NCI-H2107 treated with DMSO at 0.1 percent for 48 hours (cell line): ENCODE measurements at regions not wholly inside any gene's neighbourhood (a gene's known extent, or its start where the extent isn't known, plus 50 kb on each side); places are given as distances from the start of the nearest gene placed in this dataset.
A peak's percentile ranks its signal among the peaks of the same experiment; 100 is the strongest.

ENCODE experiments used
- DNase-seq: peaks from one replicate; lab custom pipeline; 2025; ENCODE audit not compliant: unreplicated experiment; lab: John Stamatoyannopoulos, UW

DNA sequence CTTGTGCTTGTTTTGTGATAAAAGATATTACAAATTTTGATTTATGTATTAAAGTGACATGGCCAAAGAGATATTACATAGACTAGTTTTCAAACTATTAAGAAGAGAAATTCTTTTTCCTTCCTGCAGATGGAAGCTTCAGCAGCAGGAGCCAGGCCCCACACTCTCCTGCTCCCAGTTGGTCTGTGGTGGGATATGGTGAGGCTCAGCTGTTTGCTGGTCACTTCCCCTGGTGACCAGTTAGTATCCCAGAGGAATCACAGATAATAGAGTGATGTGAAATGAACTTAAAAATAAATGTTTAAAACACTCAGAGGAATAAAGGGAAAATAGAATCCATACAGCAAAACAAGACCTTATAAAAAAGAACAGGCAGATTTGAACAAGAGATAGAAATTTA lies 154.7 kb downstream of the KTN1 start:
- no peak for DNase-seq

DNA sequence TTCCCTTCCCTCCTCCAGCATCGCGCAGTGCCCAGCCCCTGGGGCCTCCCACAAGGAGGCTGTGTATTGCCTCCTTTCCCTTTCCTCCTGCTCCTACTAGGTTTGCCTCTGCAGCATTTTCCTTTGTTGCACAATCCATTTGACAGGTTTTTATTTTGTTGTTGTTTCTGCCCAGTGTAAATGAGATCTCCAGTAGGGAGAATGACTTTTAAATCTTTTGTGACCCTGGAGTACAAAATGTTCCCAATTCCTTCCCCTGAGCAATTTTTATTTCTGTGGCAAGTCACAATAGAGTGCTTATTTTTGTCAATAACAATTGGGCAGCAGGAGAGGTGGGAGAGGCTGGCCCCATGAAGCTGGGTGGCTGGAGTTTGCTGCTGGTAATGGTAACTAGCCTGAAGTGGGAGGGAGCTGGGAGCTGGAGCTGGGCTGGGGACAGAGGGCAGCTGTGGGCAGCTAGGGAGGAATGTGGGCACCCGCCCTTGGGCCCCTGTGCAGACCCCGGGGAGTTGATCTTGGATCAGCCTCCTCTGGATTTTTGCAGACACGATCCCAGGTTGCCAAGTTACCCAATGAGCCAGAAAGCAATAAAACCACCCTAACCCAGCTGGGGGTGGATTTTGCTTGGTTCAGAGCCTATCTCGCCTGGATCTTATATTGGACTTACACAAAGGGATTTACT lies 160.1 kb downstream of the KTN1 start:
- no peak for DNase-seq

DNA sequence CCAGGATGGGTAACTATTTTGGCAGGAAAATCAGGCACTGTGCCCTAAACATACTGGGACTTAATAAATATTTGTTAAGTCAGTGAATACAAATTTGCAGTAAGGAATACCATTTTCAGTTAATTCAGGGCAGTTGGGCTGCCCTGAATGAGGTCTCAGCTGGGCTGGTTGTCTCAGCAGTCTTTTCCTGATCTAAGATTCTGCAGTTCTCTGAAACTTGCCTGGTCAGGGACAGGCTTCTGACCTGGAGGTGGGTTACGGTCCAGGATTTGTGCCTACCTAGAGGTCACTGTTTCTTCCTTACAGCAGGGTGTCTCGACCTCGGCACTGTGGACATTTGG lies 160.6 kb downstream of the KTN1 start:
- DNase-seq, result no peak

DNA sequence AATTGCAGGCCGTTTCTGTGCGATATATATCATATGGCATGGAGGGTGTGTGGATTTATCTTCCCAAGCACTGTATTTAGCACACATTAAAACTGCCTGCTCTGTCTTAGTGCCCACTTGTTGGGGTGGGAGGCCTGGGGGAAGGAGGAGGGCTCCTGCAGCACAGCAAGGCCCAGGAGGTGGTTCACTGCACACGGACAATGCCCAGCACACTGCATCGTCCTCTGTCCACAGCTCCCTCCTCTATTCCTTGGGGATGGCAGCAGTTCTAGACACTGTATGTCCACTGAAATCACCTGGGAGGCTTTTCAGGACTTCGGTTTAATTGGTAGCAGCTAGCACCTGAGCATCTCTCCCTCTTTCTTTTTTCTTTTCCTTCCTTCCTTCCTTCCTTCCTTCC lies 161.2 kb downstream of the KTN1 start:
- DNase-seq, result no peak

DNA sequence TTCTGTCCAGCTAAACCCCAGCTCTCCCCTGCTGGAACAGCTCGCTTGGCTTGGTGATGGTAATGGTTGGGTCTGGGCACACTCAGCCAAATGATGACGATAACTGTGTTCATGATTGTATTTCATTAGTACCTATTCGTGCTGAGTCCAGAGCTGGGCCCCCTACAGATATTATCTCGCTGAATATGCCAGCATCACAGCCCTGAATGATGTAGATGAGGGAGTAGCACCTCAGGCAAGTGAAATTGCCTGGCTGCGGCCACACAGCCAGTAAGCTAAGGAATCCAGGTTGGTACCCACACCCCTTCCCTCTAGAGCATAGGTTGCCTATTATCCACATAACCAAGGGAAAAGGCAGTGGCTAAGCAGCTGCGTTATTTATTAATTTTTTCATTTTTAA lies 163.5 kb downstream of the KTN1 start:
- no peak for DNase-seq

DNA sequence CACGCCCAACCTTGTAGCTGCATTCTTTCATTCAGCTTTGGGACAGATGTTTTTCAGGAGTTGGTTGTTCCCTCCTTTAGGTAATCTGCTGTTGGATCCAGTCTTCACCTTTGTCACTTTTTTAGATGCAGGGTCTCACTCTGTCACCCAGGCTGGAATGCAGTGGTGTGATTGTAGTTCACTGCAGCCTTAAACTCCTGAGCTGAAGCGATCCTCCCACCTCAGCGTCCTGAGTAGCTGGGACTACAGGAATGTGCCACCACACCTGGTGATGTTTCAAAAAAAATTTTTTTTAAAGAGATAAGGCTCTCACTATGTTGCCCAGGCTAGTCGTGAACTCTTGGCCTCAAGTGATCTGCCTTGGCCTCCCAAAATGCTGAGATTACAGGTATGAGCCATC lies 164.3 kb downstream of the KTN1 start:
- no peak for DNase-seq

DNA sequence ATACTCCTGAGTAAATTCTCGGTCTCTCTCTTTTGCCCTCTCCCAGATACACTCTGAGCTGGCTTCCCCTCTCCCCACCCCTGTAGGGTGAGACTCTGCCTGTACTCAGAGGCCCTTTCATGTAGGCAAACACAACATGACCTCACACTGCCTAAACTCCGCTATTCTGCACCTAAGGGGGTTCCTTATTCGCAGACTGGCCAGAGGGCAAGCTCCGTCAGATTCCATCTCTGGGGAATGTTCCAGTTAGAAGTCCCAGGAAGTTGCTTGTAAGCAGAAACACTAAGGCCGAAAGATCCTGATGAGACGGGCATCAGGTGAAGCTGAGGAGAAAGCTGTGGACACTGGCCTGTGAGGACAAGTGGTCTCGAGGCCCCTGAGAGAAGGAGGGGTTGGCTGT lies 165.9 kb downstream of the KTN1 start:
- DNase-seq, result no peak

DNA sequence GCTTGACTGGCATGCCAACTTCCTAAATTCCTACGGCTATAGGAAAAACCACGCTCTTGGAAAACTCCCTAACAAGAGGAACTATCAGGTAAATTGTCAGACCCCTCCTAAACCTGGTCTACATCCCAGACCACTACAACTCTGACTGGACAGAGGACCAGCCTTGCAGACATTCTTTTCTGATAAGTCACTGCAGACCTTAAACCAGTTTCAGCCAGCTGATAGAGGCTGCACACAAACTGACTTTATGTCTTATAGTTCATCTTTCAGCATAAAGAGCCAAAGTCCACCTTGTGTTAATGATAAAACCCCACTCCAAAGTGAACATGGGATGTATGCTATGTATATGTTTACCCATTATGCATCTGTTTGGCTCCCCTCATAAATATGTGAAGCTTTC lies 166.6 kb downstream of the KTN1 start:
- DNase-seq, result no peak

DNA sequence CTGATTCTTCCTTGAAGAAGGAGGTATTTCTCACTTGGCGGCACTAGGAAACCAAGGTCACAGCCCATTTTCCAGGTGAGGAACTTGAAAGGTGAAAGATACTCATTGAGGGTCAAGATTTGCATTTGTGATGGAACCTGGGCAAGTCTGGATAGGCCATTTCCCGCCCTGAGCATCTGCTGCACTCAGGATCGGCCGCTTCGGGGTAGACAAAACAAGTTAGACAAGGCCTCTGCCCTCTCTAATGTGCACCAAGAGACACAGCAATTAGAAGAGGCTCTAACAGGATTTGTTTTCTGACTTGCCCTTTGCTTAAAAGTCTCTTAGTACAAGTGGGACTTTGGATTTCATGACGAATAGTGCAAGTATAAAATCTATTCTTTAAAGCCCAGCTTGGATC lies 167.2 kb downstream of the KTN1 start:
- DNase-seq, result no peak

DNA sequence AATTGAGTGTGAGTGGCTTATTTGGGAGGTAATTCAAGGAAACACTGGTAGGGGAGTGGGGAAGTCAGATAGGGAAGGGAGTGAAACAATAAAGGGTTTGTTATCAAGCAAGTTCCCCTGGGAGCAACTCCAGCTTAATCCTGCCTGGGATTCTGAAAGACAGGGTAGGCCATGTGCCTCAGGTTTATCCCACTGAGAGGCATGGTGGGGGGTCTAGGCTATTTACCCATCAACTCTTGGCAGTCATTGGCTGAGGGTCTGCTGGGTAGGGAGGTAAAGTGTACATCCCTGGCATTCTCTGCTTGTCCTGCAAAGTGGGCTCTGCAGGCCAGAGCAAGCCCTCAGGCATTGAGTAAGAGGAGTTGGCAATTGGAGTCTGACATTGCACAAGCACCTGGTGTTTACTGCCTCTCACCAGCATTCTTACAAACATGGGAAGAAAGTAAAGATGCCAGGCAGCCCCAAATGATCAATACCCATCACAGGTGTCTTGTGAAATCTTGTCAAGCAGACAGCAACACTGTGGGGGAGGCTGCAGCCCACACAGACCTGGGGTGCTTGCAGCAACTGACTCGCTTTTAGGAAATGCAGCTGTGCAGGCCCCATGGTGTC lies 169.3 kb downstream of the KTN1 start:
- DNase-seq, result peak; percentile 93

DNA sequence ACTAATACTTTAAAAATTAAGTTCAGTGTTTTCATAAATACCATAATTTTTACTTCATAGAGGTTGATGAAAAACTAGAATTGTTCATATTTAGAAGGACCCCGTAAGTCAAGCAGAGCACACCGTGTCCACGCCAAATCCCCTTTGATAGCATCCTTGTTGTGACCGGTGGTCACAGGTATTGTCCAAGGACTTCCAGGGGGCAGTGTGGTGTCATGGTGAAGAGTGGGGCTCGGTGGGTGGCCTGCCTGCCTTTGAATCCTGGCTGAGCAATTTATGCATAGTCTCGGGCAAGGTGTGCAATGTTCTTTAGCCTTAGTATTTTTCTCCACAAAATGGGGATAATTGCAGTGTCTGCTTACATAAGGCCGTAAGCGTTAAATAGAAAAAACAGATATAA lies 169.9 kb downstream of the KTN1 start:
- DNase-seq, result no peak

DNA sequence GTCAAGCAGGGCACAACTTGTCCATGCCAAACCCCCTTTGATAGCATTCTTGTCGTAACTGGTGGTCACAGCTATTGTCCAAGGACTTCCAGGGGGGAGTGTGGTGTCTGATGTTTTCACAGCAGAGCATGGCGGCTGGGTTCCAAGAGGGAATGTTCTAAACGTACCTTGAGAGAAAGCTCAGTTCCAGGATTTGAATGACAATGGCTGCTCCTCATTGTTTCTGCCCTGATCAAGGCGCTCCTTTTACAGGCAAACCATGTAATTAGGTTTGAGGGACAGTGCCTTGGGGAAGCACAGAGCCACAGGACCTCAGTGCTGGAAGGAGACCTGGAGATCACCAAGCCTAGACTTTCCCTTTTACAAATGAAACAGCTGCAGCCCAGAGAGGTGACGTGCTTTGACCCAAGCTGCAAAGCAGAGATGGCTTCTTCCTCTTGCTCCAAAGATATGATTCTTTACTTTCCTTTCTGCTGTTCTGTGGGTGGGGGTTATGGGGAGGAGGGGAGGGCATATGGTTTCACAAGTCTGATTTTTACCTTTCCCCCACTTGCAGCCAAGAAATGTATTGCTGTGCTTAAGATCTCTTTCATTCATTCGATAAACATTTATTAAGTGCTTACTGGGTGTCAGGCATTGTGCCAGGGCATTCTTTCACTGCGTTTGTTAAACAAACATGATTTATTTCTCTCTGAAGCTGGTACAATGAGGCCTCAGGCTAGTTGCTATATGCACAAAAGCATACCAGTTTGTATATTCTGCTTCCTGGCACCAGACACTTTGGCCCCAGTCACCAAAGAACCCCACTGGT lies 172.8 kb downstream of the KTN1 start:
- DNase-seq, result peak; percentile 31

DNA sequence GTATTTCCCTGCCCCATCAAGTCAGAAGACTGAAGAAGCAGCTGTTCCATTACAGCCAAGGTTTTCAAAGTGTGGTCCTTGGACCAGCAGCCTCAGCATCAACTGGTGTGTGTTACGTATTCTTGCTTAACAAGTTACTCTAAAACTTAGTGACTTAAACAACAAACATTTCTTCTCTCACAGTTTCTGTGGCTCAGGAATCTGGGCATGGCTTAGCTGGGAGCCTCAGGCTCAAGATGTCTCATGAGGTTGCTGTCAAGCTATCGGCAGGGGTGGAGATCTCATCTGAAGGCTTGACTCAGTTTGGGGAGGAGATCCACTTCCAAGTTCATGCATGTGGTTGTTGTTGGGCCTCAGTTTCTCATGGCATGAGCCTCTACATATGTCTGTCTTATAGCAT lies 174.5 kb downstream of the KTN1 start:
- DNase-seq, result no peak

DNA sequence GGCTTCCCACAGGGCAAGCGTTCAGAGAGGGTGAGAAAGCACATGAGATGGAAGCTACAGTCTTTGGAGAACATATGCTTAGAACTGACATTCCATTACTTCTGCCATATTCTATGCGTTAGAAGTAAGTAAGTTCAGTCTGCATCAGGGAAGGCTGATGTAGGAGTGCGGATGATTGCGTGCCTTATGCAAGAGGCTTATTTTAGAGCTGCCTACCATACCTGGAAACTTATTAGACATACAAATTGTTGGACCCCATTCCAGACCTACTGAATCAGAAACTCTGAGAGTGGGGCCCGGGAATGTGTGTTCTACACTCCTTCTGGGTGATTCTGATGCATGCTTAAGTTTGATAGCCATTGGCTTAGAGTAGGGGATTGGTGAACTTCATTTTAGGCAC lies 174.9 kb downstream of the KTN1 start:
- no peak for DNase-seq

DNA sequence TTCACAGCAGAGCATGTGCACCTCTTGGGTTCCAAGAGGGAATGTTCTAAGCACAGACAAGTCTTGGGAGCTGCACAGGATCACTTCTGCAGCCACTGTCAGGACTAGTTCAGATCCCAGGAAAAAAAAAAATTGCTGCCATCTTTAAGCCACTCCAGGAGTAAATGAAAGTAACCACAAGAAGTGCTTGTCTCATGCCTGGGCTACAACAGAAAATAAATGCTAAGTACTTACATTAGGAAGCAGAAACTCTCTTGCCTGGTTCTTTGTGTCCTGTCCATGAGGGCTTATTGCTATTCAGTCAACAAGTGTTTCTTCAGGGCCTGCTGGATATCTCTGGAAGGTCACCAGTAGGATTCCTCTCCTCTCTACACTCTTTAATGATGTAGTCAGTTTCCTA lies 176.1 kb downstream of the KTN1 start:
- peak; percentile 26 for DNase-seq

DNA sequence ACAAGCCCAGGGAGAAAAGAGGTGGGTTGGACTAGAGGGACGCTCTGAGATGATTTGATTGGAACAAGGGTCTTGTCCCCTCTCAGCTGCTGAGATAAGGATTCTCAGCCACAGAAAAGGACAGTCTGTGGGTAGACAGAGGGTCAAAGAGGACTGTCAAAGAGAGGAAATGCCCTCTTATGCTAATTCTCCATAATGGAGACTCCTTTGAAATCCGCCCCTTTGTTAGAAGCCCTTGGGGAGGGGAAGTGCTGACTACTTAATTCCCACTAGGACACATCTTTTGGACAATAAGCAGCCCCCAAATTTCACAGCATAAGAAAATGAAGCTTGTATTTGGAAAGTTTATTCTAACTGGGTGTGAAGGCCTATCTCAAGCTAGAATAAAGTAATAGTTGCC lies 176.6 kb downstream of the KTN1 start:
- DNase-seq, result no peak

DNA sequence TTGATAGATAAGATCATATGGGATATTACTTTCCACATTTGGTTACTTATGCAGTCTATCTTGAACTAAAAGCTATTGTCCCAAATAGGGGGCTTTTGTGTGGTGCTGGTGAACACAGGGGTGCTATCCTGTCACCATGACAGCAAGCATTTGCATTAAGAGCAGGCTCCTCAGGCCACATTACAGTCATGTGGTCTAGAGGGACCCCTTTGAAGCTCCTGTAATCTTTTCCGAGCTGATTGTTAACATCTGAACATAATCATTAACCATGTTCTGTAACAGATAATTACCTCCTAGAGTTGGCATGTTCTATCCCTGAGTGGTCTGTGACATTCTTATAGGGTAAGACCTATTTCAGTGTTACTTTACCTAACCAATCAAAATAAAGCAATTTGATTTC lies 178.8 kb downstream of the KTN1 start:
- no peak for DNase-seq

DNA sequence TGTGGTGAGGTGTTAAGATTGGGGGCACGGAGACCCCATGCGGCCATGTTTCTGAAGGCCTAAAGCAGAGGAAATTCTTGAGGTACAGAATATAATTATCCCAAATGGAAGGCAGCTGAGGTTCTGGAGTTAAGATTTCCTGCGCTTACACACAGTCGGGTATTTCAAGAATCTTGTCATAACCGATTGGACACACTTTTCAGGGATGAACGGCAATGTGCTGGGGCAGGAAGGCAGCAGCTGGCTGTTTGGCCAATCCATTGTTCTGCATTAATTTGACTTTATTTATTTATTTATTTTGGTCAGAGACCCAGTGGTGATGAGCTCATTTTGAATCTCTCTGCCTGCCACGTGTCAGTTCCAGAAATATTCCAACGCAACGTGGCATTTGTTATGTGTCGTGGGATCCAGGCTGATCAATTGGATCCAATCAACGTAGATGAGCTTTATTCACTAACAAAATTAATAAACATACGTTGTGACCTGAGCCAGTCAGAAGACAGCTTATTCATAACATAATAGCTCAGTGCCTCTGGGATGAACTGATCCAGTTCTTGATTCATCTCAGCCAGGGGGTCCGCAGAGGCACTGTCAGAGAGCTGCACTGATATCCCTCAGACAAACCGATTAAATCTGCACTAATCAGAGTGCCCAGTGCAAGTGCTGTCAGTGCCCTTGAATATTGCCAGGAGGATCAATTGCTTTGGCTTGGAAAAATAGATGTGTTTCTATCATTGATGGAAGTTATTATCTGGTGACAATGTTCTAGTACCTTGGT lies 181.0 kb downstream of the KTN1 start:
- no peak for DNase-seq

DNA sequence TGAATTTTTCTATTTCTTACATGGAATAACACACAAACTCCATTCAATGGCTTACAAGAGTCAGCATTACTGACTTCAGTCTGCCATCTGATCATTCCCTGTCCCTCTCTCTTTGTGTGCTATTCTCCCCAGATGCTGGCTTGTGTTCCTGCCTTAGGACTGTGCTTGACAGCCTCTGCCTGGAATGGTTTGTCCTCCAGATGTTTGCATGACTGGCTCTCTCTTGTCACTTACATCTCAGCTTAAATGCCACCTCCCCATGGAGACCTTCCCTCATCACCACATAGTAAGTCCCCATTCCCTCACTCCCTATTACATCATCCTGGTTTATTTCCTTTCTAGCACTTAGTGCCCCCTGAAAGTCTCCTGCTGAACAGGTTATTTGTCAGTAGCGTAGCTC lies 181.6 kb downstream of the KTN1 start:
- DNase-seq, result no peak

DNA sequence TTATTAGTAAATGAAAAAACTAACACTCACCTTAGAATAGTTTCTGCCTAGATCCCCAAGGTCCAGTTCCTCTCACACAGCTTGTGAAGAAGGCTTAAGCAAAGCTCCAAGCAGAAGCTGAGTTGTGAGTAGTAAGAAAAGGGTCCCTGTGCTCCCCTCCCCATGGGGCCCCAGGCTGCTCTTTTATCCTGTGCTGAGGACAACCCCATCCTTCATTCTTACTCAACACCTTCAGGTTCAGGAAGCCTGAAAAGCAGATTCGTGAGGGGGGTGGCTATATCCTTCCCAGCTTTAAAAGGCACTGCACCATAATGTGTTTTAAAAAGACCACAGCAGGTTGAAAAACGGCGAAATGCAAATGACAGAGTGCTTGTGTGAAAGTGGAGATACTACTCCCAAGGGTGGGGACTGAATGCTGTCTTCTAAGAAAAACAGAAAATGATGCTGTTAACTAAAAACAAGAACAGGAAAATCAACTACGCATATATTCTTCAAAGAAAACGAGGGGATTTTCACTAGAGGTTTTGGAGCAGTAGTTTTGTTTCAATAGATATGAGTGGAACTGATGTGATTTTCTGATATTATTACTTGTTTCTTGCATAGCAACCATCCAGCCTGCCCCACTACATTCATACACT lies 182.7 kb downstream of the KTN1 start:
- no peak for DNase-seq

DNA sequence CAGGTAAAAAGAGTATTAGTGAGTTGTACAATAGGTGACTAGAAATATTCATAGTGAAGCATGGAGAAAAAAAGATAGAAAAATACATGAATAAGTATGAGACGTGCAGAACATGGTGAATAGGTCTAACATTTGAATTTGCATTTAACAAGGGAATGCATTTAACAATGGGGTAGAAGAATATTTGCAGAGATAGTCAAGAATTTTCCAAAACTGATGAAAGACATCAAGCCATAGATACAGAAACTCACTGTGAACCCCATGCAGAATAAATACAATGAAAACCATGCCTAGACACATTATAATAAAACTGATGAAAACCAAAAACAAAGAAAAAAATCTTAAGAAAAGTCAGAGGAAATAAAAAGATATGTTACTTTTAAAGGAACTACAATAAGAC lies 184.8 kb downstream of the KTN1 start:
- no peak for DNase-seq
